ENCODE measurements at regions not wholly inside any gene's neighbourhood (a gene's known extent, or its start where the extent isn't known, plus 50 kb on each side); places are given as distances from the start of the nearest gene placed in this dataset.

DNA sequence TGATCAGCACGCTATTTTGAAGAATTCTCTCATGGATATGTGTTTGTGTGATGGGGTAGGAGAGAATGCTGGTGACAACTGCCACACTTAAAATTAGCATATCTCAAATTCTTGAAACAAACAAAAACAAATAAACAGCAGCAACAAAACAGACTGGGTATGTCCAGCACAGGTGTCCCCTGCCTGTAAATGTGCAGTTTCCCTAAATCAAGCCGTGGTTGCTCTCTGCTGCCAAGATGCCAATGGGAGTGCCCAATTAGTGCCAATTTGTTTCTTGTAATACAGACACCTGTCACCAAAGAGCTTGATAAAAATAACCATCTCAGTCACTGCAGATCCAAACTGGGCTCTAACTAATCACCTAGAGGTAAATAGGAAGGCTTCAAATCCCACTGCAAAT lies 144.2 kb upstream of the SMARCA2 start:
- no peak for TF ChIP-seq CTCF (IDR thresholded peaks at IDR 0.05; ENCODE audit: insufficient read depth, low read depth, low read length, missing control alignments)
- H3K4me3 ChIP-seq (ENCODE audit: low read length), result no peak overlapping the region
- DNase-seq (ENCODE audit: low read depth), result no peak

GRCh38 chr9:1871626-1872419 lies 143.3 kb upstream of the SMARCA2 start:
- peak; percentile 23 for TF ChIP-seq CTCF (IDR thresholded peaks at IDR 0.05; ENCODE audit: insufficient read depth, low read depth, low read length, missing control alignments)
- peak; percentile 29 for DNase-seq (ENCODE audit: low read depth)
- no peak overlapping the region for H3K4me3 ChIP-seq (ENCODE audit: low read length)

DNA sequence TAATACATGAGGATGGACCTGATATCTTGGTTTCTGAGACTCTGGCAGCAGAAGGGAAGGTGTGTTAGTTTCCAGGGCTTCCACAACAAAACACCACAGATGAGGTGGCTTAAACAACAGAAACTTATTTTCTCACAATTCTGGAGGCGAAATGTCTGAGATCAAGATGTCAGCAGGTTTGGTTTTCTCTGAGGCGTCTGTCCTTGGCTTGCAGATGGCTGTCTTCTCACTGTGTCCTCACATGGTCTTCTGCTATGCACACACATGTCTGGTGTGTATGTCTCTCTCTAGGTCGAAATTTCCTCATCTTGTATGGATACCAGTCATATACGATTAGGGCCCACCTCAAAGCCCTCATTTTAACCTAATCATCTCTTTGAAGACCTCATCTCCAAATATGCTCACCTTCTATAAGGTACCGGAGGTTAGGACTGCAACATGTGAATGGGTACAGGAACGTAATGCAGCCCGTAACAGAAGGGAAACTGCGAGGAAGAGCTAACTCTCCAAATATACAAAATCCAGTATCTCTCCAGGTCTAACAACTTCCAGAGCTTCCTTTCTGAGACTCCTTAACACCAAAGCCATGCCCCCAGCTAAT lies 139.8 kb upstream of the SMARCA2 start:
- TF ChIP-seq CTCF (IDR thresholded peaks at IDR 0.05; ENCODE audit: insufficient read depth, low read depth, low read length, missing control alignments), result no peak
- no peak overlapping the region for H3K4me3 ChIP-seq (ENCODE audit: low read length)
- DNase-seq (ENCODE audit: low read depth), result no peak

DNA sequence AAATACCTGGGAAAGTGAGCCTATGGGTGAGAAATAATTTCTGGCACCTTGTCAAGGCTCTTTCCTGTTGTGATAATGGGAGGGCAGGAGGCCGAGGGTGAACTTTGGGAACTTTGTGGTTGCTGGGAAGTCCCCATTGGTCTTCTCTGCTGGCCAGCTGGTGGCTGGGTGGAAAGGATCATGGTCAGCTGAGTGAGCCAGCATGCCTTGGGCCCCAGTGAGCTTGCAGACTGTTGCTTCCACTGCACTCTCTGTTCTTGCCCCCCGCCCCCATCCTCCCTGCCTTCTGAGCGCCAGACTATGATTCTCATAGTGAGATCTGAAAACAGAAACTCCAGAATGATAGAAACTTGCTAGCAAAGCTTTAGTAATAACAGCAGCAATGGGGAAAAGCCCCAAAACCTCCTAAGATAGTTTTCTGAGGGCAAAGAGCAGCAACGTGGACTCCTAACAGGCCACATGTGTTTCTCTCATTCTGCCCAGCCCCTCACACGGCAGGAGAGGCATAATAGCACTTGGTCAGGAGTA lies 139.2 kb upstream of the SMARCA2 start:
- TF ChIP-seq CTCF (IDR thresholded peaks at IDR 0.05; ENCODE audit: insufficient read depth, low read depth, low read length, missing control alignments), result no peak
- no peak overlapping the region for H3K4me3 ChIP-seq (ENCODE audit: low read length)
- no peak for DNase-seq (ENCODE audit: low read depth)

DNA sequence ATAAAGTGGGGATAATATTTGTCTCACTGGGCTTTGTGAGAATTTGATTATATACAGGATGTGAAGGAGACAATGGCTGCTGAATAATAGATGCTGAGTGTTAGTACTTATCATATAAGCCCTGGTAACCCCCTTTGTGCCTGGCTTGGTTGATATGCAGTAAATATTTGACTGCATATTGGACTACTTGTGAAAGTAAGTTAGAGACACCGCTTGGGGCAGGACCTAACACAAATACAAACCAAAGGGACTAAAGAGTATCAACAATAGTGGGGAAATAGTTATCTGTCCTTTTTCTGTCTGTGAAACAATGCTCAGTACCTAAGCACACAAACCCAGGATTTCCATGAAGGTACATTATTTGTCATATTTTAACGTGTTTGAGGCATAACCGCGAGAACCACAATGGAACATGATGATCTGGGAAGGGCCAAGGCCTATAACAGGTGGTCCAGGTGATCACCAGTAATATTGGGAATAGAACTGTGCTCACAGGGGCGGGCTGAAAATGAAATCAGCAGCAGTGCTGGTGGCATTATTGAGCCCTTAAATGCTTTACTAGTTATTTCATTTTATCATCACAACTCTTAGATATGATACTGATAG lies 138.2 kb upstream of the SMARCA2 start:
- H3K4me3 ChIP-seq (ENCODE audit: low read length), result no peak overlapping the region
- TF ChIP-seq CTCF (IDR thresholded peaks at IDR 0.05; ENCODE audit: insufficient read depth, low read depth, low read length, missing control alignments), result no peak
- DNase-seq (ENCODE audit: low read depth), result no peak

- H3K4me3 ChIP-seq (ENCODE audit: low read length), result no peak overlapping the region
- DNase-seq (ENCODE audit: low read depth), result no peak
- TF ChIP-seq CTCF (IDR thresholded peaks at IDR 0.05; ENCODE audit: insufficient read depth, low read depth, low read length, missing control alignments), result no peak
These were observed 137.2 kb upstream of the SMARCA2 start for GRCh38 chr9:1877951-1878350.
